ENCODE measurements at regions not wholly inside any gene's neighbourhood (a gene's known extent, or its start where the extent isn't known, plus 50 kb on each side); places are given as distances from the start of the nearest gene placed in this dataset.

GRCh38 chrX:750812-751211 is 120.2 kb downstream of the SHOX start:
- TF ChIP-seq SUZ12 (IDR thresholded peaks at IDR 0.05), result no peak
- TF ChIP-seq HDGF (IDR thresholded peaks at IDR 0.05; ENCODE audit: borderline replicate concordance), result no peak
- TF ChIP-seq FOXA1 (IDR thresholded peaks at IDR 0.05), result no peak
- no peak for TF ChIP-seq TARDBP (IDR thresholded peaks at IDR 0.05)
- no peak for TF ChIP-seq FOXM1 (IDR thresholded peaks at IDR 0.05; ENCODE audit: borderline replicate concordance)
- TF ChIP-seq ARNT (IDR thresholded peaks at IDR 0.05), result no peak
- TF ChIP-seq NFRKB (IDR thresholded peaks at IDR 0.05), result no peak
- no peak for TF ChIP-seq BHLHE40 (IDR thresholded peaks at IDR 0.05; ENCODE audit: borderline replicate concordance)
- TF ChIP-seq CTBP1 (IDR thresholded peaks at IDR 0.05; ENCODE audit: borderline replicate concordance), result no peak
- TF ChIP-seq PKNOX1 (IDR thresholded peaks at IDR 0.05), result no peak
- TF ChIP-seq LEF1 (IDR thresholded peaks at IDR 0.05; ENCODE audit: borderline replicate concordance), result no peak
- TF ChIP-seq ZNF384 (IDR thresholded peaks at IDR 0.05), result no peak
